SK-N-SH (cell line): ENCODE measurements at regions not wholly inside any gene's neighbourhood (a gene's known extent, or its start where the extent isn't known, plus 50 kb on each side); places are given as distances from the start of the nearest gene placed in this dataset.
"Not testable (repeated sequence)": the region's sequence is repeated elsewhere in the genome, so short reads cannot be mapped to it uniquely, and the experiment has no call there.

Source experiments
- CTCF ChIA-PET: fragments of 300-600, 350-600 bp; formaldehyde crosslinking; extraction: SDS; loops from one replicate; lab custom pipeline; 2021; lab: Yijun Ruan, JAX
- POLR2A ChIA-PET: fragments of 350-600 bp; sonication (Branson Sonifier 250); formaldehyde crosslinking; extraction: SDS; loops from one replicate; lab custom pipeline; 2020; ENCODE audit warnings: antibody characterized with exemption, inconsistent platforms; lab: Yijun Ruan, JAX
- DNase-seq: peaks from one replicate; pipeline ENCODE4 v3.0.0; 2012
- H2AFZ ChIP-seq: fragments of 200-600 bp; sonication (generic); 2 replicates; pipeline ENCODE4 v1.8.1; 2016; ENCODE audit warnings: antibody characterized with exemption, mild to moderate bottlenecking, low read depth
- H3F3A ChIP-seq: fragments of 200-600 bp; sonication (generic); replicated peaks from 2 replicates; pipeline ENCODE3; 2016; ENCODE audit warnings: antibody characterized with exemption, mild to moderate bottlenecking; ENCODE audit not compliant: insufficient read depth
- H3K27ac ChIP-seq, 2 experiments: fragments of 200-500 bp in 1 of 2; fragments of 200-600 bp in 1 of 2; sonication (Bioruptor generic) in 1 of 2; sonication (generic), shearing (Covaris generic) in 1 of 2; 2 replicates each; pipeline versions ENCODE4 v1.5.1 to v1.6.1; 2014 to 2016; ENCODE audit warnings: low read depth in 2 of 2, inconsistent platforms in 1 of 2, low read length in 1 of 2, mild to moderate bottlenecking in 1 of 2, mixed read lengths in 1 of 2
- H3K27me3 ChIP-seq: fragments of 200-600 bp; sonication (generic), shearing (Covaris generic); 2 replicates; pipeline ENCODE4 v1.6.1; 2016; ENCODE audit warnings: mixed run types; ENCODE audit not compliant: insufficient read depth
- H3K36me3 ChIP-seq, 2 experiments: fragments of 200-500 bp in 1 of 2; fragments of 200-600 bp in 1 of 2; sonication (Bioruptor generic) in 1 of 2; sonication (generic) in 1 of 2; replicated peaks in 1 of 2; 2 replicates each; pipeline versions ENCODE3 to v1.5.1; 2014 to 2016; ENCODE audit warnings: low read length in 1 of 2, mild to moderate bottlenecking in 1 of 2; ENCODE audit not compliant: insufficient read depth in 2 of 2, control insufficient read depth in 1 of 2
- H3K4me1 ChIP-seq, 2 experiments: fragments of 200-500 bp in 1 of 2; fragments of 200-600 bp in 1 of 2; sonication (Bioruptor generic) in 1 of 2; sonication (generic), shearing (Covaris generic) in 1 of 2; 2 replicates each; pipeline versions ENCODE4 v1.5.1 to v1.6.1; 2014 to 2016; ENCODE audit warnings: low read depth in 1 of 2, low read length in 1 of 2, mixed run types in 1 of 2; ENCODE audit not compliant: insufficient read depth in 2 of 2, control insufficient read depth in 1 of 2
- H3K4me2 ChIP-seq: fragments of 200-600 bp; sonication (generic), shearing (Covaris generic); 2 replicates; pipeline ENCODE4 v1.6.1; 2017; ENCODE audit warnings: mixed run types
- H3K4me3 ChIP-seq, 2 experiments: fragments of 200-500 bp in 1 of 2; fragments of 200-600 bp in 1 of 2; sonication (Bioruptor generic) in 1 of 2; sonication (generic), shearing (Covaris generic) in 1 of 2; 2 replicates each; pipeline versions ENCODE4 v1.5.1 to v1.8.1; 2014 to 2016; ENCODE audit warnings: low read depth in 2 of 2, inconsistent platforms in 1 of 2, low read length in 1 of 2, mild to moderate bottlenecking in 1 of 2, mixed read lengths in 1 of 2, moderate library complexity in 1 of 2
- H3K79me2 ChIP-seq: fragments of 200-600 bp; sonication (generic); 2 replicates; pipeline ENCODE4 v1.8.1; 2017; ENCODE audit warnings: mild to moderate bottlenecking; ENCODE audit not compliant: insufficient read depth
- H3K9ac ChIP-seq: fragments of 200-600 bp; sonication (generic); 2 replicates; pipeline ENCODE4 v1.6.1; 2017; ENCODE audit warnings: mixed run types
- H3K9me2 ChIP-seq: fragments of 200-600 bp; sonication (generic); 2 replicates; pipeline ENCODE4 v1.6.1; 2017; ENCODE audit warnings: mixed run types
- H3K9me3 ChIP-seq: fragments of 200-600 bp; sonication (generic); 2 replicates; pipeline ENCODE4 v1.6.1; 2017; ENCODE audit warnings: mixed run types, mild to moderate bottlenecking, moderate library complexity
- H4K20me1 ChIP-seq: fragments of 200-600 bp; sonication (generic); 2 replicates; pipeline ENCODE4 v1.6.1; 2017; ENCODE audit warnings: mild to moderate bottlenecking, mixed run types; ENCODE audit not compliant: insufficient read depth
- ELF1 ChIP-seq: IDR thresholded peaks from 2 replicates; pipeline ENCODE4 v1.4.0; 2012
- FOSL2 ChIP-seq: IDR thresholded peaks from 2 replicates; pipeline ENCODE4 v1.4.0; 2012; ENCODE audit warnings: low read depth, mild to moderate bottlenecking, moderate library complexity, borderline replicate concordance
- FOXJ3 ChIP-seq: sonication (generic); formaldehyde crosslinking; IDR thresholded peaks from 2 replicates; pipeline ENCODE4 v1.5.1; 2020; ENCODE audit warnings: mild to moderate bottlenecking, missing genetic modification reagents
- GABPA ChIP-seq: IDR thresholded peaks from 2 replicates; pipeline ENCODE4 v1.4.0; 2012; ENCODE audit warnings: low read depth, mild to moderate bottlenecking
- MXI1 ChIP-seq: IDR thresholded peaks from 2 replicates; pipeline ENCODE4 v1.6.1; 2012; ENCODE audit warnings: mild to moderate bottlenecking, low read depth, low read length, improper control_type of control experiment
- NFIC ChIP-seq: IDR thresholded peaks from 2 replicates; pipeline ENCODE4 v1.4.0; 2012; ENCODE audit warnings: borderline replicate concordance
- POLR2AphosphoS5 ChIP-seq: IDR thresholded peaks from 2 replicates; pipeline ENCODE4 v1.6.1; 2012; ENCODE audit warnings: low read depth, low read length
- RAD21 ChIP-seq: IDR thresholded peaks from 2 replicates; pipeline ENCODE4 v1.6.1; 2012; ENCODE audit warnings: mild to moderate bottlenecking, low read length
- SMC3 ChIP-seq: IDR thresholded peaks from 2 replicates; pipeline ENCODE4 v1.6.1; 2012; ENCODE audit warnings: low read depth, low read length, improper control_type of control experiment
- TCF12 ChIP-seq: IDR thresholded peaks from 2 replicates; pipeline ENCODE4 v1.4.0; 2012
- YY1 ChIP-seq: IDR thresholded peaks from 2 replicates; pipeline ENCODE4 v1.4.0; 2012; ENCODE audit warnings: low read depth, mild to moderate bottlenecking
- WGBS: methylation state at CpG from one replicate; pipeline ENCODE4 v1.1.6; 2017; ENCODE audit warnings: low lambda C conversion rate; 5-methylcytosine and 5-hydroxymethylcytosine counted together
- TF ChIP-seq, protein P1 (sequence below): IDR thresholded peaks from 2 replicates; pipeline ENCODE4 v1.4.0; 2012; ENCODE audit warnings: low read depth, borderline replicate concordance
- TF ChIP-seq, protein P2 (sequence below): IDR thresholded peaks from 2 replicates; pipeline ENCODE4 v1.4.0; 2012; ENCODE audit warnings: low read depth

DNA sequence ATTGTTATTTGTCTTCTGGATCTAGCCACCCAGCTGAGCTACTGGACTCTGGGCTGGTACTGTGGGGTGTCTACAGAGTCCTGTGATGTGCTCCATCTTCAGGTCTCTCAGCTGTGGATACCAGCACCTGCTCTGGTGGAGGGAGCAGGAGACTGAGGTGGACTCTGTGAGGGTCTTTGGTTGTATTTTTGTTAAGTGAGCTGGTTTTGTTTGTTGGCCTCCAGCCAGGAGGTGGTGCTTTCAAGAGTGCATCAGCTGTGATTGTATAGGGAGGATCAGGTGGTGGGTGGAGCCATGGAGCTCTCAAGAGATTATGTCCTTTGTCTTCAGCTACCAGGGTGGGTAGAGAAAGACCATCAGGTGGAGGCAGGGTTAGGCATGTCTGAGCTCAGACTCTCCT lies 56.8 kb upstream of the ARHGEF7 start:
- H3K9me2 ChIP-seq, H3K79me2 ChIP-seq, H2AFZ ChIP-seq, DNase-seq, H4K20me1 ChIP-seq, H3K36me3 ChIP-seq, H3K4me3 ChIP-seq, H3F3A ChIP-seq, POLR2A ChIA-PET, H3K4me1 ChIP-seq, H3K4me2 ChIP-seq, H3K27me3 ChIP-seq, H3K27ac ChIP-seq, H3K9ac ChIP-seq, H3K9me3 ChIP-seq: not testable (repeated sequence)
- CTCF ChIA-PET, result interaction anchor here (1.2 to 3.3 kb wide), 3 partner anchors 9 to 41 kb away, joined by 3 to 19 read pairs (median 4); no protein-coding TSS in a partner anchor

DNA sequence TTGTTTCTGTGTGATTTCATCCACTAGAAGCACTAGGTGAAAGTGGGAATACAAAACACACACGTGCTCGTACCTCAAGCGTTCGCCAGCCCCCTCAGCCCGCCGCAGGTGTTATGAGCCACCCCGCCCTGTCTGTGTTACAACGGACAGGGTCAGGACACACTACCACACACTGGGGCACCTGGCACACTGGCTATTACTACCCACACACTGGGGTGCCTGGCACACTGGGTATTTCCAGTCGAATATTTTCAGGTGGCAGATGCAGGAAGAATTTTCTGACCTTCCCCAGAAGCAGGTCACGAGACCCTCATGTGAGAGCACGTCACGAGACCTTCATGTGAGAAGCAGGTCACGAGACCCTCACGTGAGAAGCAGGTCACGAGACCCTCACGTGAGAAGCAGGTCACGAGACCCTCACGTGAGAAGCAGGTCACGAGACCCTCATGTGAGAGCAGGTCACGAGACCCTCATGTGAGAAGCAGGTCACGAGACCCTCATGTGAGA lies 63.3 kb upstream of the ARHGEF7 start:
- H3K9me3 ChIP-seq, H3K4me3 ChIP-seq, H2AFZ ChIP-seq, H4K20me1 ChIP-seq, H3K27ac ChIP-seq, H3K36me3 ChIP-seq, H3K79me2 ChIP-seq, H3K4me2 ChIP-seq, H3F3A ChIP-seq, H3K9me2 ChIP-seq, H3K27me3 ChIP-seq, POLR2A ChIA-PET, H3K9ac ChIP-seq, H3K4me1 ChIP-seq, DNase-seq: not testable (repeated sequence)
- 40% methylated on average over 10 of the region's 21 CpGs for WGBS
- CTCF ChIA-PET, result interaction anchor here (1.8 kb wide), 1 partner anchor 16 kb away, joined by 8 read pairs; no protein-coding TSS in a partner anchor

DNA sequence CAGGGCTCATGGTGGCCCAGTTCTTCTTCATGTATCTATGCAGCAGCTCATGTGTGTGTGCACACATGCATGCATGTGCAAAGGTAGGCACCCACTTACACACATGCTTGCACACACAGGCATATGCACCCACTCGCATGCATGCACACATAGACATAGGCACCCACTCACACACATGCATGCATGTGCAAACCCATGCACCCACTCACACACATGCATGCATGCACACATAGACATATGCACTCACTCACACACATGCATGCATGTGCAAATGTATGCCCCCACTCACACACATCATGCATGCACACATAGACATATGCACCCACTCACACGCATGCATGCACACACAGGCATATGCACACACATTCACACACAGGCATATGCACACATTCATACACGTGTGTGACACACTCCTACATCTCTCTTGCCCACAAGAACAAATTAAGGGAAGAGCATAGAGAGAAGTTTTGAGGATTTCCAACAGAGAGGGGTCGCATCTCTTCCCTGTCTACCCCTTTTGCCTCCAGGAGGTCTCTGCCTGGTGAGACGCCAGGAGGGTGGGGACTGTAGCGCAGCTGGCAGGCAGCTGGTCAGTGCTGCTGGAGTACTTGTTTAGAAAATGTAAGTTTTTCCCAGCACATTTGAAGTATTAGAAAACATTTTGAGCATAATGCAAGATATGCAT lies 63.9 kb upstream of the ARHGEF7 start:
- Histone ChIP-seq H3K9me2 (no peaks in the 10 kb centered on the region), H3K9me3 (no peaks in the 10 kb centered on the region), H2AFZ (no peak overlapping the region), H3K27ac (no peak overlapping the region), H3K4me1 (no peaks in the 10 kb centered on the region), H3K36me3 (no peaks in the 10 kb centered on the region), H3K9ac (no peak overlapping the region), H3K27me3 (no peaks in the 10 kb centered on the region; the same call in 1 of the 2 replicates), H3K4me3 (no peak overlapping the region), H3K4me2 (no peak overlapping the region), H3K79me2 (no peaks in the 10 kb centered on the region), H4K20me1 (no peaks in the 10 kb centered on the region), H3F3A (no peaks in the 10 kb centered on the region)
- DNase-seq, result no peak
- no peak for TF ChIP-seq POLR2AphosphoS5
- TF ChIP-seq, protein P1, sequence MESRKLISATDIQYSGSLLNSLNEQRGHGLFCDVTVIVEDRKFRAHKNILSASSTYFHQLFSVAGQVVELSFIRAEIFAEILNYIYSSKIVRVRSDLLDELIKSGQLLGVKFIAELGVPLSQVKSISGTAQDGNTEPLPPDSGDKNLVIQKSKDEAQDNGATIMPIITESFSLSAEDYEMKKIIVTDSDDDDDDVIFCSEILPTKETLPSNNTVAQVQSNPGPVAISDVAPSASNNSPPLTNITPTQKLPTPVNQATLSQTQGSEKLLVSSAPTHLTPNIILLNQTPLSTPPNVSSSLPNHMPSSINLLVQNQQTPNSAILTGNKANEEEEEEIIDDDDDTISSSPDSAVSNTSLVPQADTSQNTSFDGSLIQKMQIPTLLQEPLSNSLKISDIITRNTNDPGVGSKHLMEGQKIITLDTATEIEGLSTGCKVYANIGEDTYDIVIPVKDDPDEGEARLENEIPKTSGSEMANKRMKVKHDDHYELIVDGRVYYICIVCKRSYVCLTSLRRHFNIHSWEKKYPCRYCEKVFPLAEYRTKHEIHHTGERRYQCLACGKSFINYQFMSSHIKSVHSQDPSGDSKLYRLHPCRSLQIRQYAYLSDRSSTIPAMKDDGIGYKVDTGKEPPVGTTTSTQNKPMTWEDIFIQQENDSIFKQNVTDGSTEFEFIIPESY, result no peak
- TF ChIP-seq RAD21, result no peak
- no peak for TF ChIP-seq GABPA
- TF ChIP-seq NFIC, result no peak
- TF ChIP-seq TCF12, result no peak
- no peak for TF ChIP-seq ELF1
- no peak for TF ChIP-seq MXI1
- no peak for TF ChIP-seq FOXJ3 (CRISPR knock-in tag)
- no peak for TF ChIP-seq FOSL2
- TF ChIP-seq, protein P2, sequence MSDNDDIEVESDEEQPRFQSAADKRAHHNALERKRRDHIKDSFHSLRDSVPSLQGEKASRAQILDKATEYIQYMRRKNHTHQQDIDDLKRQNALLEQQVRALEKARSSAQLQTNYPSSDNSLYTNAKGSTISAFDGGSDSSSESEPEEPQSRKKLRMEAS, result no peak
- TF ChIP-seq YY1, result no peak
- no peak for TF ChIP-seq SMC3
- ChIA-PET POLR2A (no interaction called here), CTCF (no interaction called here)
- 33% methylated on average over 6 of the region's 6 CpGs for WGBS
